NCI-H2107 treated with DMSO at 0.1 percent for 48 hours (cell line): ENCODE measurements at regions not wholly inside any gene's neighbourhood (a gene's known extent, or its start where the extent isn't known, plus 50 kb on each side); places are given as distances from the start of the nearest gene placed in this dataset.
"Not testable (repeated sequence)": the region's sequence is repeated elsewhere in the genome, so short reads cannot be mapped to it uniquely, and the experiment has no call there.

Experiments
- DNase-seq: peaks from one replicate; lab custom pipeline; 2025; ENCODE audit not compliant: unreplicated experiment; lab: John Stamatoyannopoulos, UW

GRCh38 chr4:179165000-179165738 is 1722.9 kb upstream of the AGA start:
- peak; percentile 4 for DNase-seq

GRCh38 chr4:179165862-179166261 is 1723.6 kb upstream of the AGA start:
- DNase-seq = no peak

GRCh38 chr4:179170308-179170707 is 1728.1 kb upstream of the AGA start:
- not testable (repeated sequence) for DNase-seq

- no peak for DNase-seq
Observed at GRCh38 chr4:179182741-179183140, 1740.5 kb upstream of the AGA start.

- DNase-seq = no peak
Observed at GRCh38 chr4:179195887-179196286, 1753.7 kb upstream of the AGA start.

GRCh38 chr4:179196511-179196910 is 1754.3 kb upstream of the AGA start:
- peak; percentile 59 for DNase-seq

GRCh38 chr4:179200681-179201080 is 1758.4 kb upstream of the AGA start:
- no peak for DNase-seq

- DNase-seq = no peak
Observed at GRCh38 chr4:179225594-179225993, 1783.4 kb upstream of the AGA start.

- DNase-seq = no peak
Observed at GRCh38 chr4:179248821-179249220, 1806.6 kb upstream of the AGA start.

GRCh38 chr4:179268791-179269190 is 1826.6 kb upstream of the AGA start:
- no peak for DNase-seq

GRCh38 chr4:179272282-179272681 is 1830.0 kb upstream of the AGA start:
- no peak for DNase-seq

- no peak for DNase-seq
Observed at GRCh38 chr4:179278647-179279046, 1836.4 kb upstream of the AGA start.

- DNase-seq = no peak
Observed at GRCh38 chr4:179285696-179286095, 1843.5 kb upstream of the AGA start.

- no peak for DNase-seq
Observed at GRCh38 chr4:179291657-179292056, 1849.4 kb upstream of the AGA start.

- DNase-seq = no peak
Observed at GRCh38 chr4:179292468-179292867, 1850.2 kb upstream of the AGA start.

- no peak for DNase-seq
Observed at GRCh38 chr4:179307297-179308136, 1865.3 kb upstream of the AGA start.

GRCh38 chr4:179313823-179314222 is 1871.6 kb upstream of the AGA start:
- no peak for DNase-seq

- no peak for DNase-seq
Observed at GRCh38 chr4:179325181-179325580, 1882.9 kb upstream of the AGA start.

GRCh38 chr4:179328627-179329026 is 1886.4 kb upstream of the AGA start:
- DNase-seq = no peak

GRCh38 chr4:179331362-179331761 is 1889.1 kb upstream of the AGA start:
- DNase-seq = no peak

- DNase-seq = no peak
Observed at GRCh38 chr4:179344861-179345260, 1902.6 kb upstream of the AGA start.

- no peak for DNase-seq
Observed at GRCh38 chr4:179352221-179352620, 1910.0 kb upstream of the AGA start.
